ENCODE measurements at regions not wholly inside any gene's neighbourhood (a gene's known extent, or its start where the extent isn't known, plus 50 kb on each side); places are given as distances from the start of the nearest gene placed in this dataset.

- no peak for TF ChIP-seq TAF1 (IDR thresholded peaks at IDR 0.05; ENCODE audit: low read depth)
- TF ChIP-seq CTCF (IDR thresholded peaks at IDR 0.05; ENCODE audit: poor library complexity, severe bottlenecking) = no peak
- TF ChIP-seq POLR2AphosphoS5 (IDR thresholded peaks at IDR 0.05) = no peak
Observed at GRCh38 chr6:141914646-141915045, 218.1 kb upstream of the GJE1 start.

Measured in neural cell (in vitro differentiated cells).